WTC11 (cell line): ENCODE measurements at regions not wholly inside any gene's neighbourhood (a gene's known extent, or its start where the extent isn't known, plus 50 kb on each side); places are given as distances from the start of the nearest gene placed in this dataset.

Experiments
- CTCF ChIP-seq: fragments of 200-600 bp; IDR thresholded peaks from 2 replicates; pipeline ENCODE4 v1.8.0; 2022; ENCODE audit warnings: antibody characterized with exemption
- STAT6 ChIP-seq: sonication (generic); formaldehyde crosslinking; conservative IDR thresholded peaks from 2 replicates; pipeline ENCODE4 v1.8.1; 2023; ENCODE audit warnings: mild to moderate bottlenecking, low read depth, missing genetic modification reagents, moderate library complexity

- TF ChIP-seq STAT6 (CRISPR knock-in tag), result no peak
- TF ChIP-seq CTCF, result no peak
Measured at GRCh38 chr1:170290276-170290675, 144.5 kb downstream of the NTMT2 start.
